Globus pallidus (tissue), 1 donor: ENCODE measurements at regions not wholly inside any gene's neighbourhood (a gene's known extent, or its start where the extent isn't known, plus 50 kb on each side); places are given as distances from the start of the nearest gene placed in this dataset.

ENCODE experiments used
- DNase-seq: peaks from one replicate; pipeline ENCODE4 v3.0.0-alpha.2; 2015; ENCODE audit warnings: low spot score

DNA sequence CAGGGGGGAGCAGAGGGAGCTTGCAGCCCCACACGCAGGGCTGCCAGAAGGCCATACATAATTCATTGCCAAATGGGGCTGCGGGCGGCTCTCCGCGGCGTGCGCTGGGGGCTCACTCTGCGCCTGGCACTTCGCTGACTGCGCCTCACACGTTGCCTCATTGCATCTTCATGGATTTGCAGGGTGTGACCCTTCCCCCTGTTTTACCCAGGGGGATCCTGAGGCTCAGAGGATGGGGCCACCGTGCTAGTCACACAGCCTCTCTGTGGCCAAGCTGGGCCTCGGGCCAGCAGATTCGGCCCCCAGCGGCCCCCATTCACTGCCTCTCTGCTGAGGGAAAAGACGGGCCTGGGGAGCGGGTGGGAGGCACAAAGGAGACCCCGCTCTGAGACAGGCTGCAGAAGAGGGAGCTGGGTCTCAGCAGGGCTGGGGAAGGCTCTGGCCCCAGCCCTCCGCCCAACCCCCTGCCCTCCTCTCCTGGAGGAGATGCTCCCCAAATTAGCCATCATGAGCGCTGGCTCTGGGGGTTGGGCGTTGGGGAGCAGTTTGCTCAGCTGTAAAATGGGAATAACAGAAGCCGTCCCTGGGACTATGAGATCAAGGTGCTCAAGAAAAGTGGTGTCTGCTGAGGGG is 115.5 kb downstream of the C9orf50 start:
- no peak for DNase-seq

DNA sequence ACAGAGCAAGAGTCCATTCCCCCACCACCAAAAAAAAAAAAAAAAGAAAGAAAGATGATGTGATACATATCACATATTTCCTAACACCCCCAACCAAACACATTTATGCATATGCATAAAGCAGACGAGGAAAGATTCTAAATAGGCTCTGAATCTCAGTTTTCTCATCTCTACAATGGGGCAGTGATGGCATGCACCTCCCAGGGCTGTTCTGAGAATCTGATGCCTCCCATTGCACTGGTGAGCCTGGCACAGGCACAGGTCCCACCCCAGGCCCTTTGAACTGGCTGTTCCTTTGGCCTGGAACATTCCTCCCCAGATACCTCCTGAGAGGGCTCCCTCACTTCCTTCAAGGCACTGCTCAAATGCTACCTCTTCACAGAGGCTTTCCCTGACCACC is 116.5 kb downstream of the C9orf50 start:
- DNase-seq = no peak

DNA sequence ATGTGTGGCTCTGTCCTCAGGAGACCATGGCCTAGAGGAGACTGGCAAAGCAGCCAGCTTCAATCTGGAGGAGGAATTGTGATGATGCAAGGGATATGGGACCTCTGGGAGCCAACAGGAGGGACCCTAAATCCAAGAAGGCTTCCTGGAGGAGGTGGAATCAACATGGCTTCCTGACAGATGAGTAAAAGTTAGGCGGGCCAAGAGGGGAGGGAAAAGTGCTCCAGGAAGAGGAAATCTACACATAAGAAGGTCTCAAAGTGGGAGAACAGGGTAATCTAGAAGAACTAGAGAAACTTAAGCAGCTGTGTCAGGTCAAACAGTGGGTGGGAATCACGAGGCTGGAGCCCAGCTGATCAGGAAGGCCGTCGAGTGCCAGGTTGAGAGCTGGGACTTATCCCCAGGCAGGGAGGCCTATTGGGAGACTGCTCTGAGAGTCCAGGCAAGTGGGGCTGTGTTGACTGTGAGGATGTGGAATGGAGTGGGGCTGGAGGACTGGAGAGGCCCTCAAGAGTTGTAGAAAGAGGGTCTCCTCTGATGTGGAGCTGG is 119.1 kb downstream of the C9orf50 start:
- no peak for DNase-seq

DNA sequence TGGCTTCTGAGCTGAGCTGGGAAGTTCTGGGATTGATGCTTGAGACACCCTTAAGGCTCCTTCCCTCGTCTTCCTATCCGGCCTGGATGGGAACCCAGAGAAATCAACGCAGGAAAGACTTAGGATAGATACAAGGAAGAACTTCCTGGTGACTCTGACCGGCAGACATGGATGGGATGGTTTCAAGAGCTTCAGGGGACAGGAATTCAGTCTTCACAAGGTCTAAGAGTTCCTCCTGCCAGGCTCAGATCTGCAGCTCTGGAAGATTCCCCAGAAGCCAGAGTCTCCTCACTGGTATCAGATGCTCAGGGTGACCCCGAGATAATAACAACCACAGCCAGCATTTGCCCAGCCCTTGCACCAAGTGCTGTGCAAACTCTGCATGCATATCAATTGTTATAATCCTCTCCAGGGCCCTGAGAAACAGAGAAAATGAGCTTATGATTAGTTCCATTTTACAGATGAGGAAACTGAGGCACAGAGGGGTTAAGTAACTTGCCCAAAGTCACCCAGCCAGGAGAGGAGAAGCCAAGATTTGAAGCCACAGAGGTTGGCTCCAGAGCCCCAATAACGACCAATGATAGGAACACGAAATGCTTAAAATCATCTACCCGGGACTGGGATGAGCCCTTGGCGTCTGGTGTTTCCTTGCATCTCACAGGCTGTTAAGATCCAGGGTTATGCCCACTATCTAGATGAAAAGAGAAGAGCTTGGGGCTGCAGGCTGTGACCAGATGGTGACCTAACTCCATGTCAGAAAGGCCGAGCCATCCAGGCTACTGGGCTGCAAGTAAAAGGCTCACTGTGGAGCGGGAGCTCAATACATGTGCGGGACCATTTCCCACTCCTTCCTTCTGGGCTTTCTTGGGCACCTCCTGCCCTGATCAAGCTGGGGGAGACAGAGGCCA is 119.8 kb downstream of the C9orf50 start:
- DNase-seq = no peak

DNA sequence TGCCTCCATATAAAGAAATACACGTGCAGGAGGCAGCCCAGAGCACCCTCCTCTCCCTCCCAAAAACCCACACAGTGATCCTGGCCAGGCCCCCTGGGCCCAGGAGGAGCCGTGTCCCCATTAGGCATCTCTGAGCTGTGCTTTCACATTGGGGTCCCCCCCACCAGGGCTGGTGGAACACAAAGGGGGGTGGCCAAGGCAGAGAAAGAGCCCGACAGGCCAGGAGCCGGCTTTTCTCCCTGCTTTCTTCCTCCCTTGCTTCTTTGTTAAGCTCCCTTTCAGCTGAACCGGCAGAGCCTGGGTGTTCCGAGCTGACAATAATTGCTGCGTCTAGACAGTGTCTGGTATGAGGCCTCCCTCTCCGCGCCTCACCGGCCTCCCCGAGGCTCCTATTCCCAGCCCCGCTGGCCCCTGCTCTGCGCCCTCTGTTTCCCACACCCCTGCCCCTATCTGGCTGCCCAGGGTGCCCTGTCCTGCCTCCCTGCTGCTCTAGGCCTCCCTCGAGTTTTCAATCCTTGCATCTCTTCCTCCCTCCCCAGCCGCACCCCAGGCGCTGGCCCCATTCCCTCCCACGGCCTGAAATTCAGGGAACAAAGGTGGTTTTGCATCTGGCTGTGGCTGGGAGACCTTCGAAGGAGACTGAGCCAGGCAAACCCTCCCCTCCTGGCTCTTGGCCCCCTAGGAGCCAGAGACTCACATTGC is 120.6 kb downstream of the C9orf50 start:
- DNase-seq = no peak

DNA sequence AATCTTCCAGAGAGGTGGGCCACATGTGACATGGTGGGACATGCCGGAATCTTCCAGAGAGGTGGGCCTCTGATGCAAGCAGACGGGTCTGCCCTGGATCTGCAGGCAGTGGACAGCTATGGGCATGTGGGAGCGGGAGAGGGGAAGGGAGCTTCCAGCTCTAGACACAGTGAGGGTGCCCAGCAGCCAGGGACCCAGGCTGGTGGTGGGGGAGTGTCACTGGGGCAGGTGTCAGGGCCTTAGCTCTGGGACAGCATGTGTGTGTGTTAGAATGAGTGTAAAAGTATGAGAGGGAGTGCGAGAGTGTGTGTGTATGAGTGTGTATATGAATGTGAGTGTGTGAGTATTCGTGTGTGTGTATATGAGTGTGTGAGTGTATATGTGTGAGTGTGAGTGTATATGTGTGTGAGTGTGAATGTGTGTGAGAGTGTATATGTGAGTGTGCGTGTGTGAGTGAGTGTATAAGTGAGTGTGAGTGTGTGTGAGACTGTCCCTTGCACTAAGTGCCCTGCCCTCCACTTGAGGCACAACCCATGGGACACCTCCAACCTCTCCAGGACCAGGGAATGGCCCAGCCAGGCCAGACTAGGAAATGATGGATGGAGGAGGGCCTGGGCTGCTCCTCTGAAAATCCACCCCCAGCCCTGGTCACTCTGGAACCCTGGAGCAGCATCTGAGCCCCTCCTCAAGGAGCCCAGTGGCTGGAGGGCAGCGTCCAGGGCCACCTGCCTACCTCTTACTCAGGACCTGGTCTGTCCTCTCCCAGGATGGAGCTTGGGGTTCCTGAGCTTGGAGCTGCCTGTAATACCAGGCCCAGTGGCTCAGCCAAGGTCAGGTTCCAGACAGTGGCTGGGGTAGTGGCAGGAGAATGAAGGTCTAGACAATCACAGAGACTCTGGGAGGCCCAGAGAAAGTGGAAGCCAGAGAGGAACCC is 122.2 kb downstream of the C9orf50 start:
- no peak for DNase-seq

DNA sequence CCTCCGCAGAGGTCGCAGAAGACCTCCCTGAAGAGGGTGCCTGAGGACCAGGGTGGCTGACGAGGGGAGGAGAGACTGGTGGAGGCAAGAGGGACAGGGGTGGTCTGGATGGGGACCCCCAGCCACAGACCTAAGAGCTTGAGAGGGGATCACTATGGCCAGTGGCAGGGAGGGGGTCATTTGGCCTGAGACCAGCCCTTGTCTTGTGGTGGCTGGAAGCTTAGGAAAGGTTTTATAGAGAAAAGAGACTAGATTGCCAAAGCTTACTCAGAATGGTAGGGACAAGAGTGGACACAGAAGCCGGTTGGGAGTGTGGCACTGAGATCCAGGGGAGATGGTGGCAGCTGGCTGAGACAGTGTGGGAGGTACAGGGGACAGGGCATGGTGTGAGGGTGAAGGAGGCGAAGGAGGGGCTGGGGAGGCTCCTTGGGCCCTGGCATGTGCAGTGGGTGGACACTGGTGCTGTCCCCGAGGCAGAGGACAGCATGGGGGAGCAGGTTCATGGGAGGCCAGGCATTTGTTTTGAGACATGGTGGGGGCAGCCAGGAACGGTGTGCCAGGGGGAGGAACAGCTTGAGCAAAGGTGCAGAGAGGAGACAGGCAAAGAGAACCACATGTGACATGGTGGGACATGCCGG is 123.0 kb downstream of the C9orf50 start:
- no peak for DNase-seq

DNA sequence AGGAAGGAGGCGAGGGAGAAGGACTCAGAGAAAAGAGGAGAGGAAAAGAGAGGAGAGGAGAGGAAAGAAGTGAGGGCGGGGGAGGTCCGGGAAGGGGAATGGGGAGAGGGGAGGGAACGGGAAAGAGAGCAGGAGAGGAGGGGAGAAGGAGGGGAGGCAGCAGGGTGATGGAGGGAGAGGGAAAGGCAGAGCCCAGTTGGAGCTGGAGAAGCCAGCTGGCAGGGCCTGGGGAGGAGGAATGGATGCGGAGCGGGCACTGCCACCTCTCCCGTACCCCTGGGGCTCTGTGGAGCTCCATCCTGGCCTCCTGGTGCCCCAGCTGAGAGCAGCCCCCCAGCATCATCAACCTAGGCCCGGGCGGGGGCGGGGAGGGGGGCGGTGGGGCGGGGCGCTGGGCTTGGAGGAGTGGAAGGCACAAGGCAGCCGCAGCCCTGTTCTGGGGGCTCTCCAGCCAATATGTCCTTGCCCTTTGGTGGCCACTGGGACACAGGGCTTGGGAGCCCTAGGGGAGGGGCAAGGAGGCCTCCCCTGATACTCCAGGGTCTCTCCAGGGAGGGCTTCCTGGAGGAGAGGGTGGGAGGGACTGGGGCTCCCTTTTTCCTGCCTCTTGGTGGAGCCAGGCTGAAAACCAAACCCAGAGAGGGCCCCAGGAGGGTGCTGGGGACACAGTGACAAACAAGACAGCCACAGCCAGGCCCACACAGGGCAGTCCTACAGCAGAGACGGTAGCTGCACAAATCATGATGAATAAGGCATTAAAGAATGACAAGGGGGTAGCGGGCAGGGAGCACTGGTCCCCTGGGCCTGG is 123.7 kb downstream of the C9orf50 start:
- DNase-seq = peak; percentile 82

DNA sequence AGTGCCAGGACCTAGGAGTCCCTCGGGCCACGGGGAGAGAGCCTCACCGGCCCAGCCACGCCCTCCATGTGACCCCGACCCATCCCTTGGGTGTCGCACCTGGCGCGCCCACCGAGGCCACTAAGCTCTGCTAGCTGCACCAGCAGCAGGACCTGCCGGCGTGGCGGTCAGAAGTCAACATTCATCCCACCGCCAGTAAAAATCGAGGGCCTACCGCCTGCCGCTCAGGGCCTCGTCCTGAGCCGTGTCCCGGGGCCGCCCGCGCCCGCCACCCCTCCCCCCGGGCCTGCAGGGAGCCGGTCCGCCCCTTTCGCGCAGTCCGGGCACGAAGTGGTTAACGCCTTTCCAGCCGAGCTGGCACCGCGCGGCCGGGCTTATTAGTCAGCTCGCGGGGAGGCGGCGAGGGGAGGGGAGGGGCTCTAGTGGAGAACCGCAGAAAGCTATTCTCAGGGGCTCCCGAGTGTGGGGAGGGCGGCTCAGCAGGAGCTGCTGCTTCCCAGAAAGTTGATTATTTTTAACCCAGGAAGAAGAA is 124.4 kb downstream of the C9orf50 start:
- peak; percentile 94 for DNase-seq

DNA sequence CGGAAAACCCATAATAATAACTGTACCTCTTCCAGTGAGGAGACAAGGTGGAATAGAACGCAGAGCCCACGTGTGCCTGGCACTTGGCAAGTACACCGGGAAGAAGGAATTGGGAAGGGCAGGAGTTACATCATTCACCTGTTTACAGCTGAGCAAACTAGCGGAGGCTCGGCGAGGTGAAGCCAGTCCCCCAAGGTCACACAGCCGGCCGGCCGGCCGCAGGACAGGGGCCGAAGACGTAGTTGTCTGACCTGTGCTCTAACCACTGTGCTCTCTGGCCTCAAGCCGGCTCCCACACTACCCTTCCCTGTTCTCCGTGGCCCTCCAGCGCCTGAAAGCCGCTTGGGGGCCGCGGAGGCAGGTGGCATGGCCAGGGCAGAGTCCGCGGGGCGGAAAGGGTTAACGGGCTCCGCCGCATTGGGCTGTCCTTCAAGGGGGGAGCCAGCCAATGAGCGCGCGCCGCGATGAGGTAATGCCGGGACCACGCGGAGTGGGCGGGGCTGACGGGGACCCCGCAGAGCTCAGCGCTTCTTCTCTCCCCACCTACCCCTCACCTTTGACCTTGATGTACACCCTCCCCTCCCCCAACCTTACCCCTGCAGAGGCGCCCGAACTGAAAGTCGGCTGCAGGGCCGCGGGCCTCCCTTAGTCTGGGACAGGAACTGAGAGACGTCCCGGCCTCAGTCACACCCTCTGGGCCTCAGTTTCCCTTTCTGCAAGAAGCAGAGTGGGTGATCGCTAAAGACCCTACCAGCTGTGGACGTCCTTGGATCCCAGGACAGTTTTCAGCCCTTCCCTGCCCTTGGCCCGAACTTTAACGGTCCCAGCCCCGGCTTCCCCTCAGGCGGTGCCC is 125.1 kb downstream of the C9orf50 start:
- peak; percentile 90 for DNase-seq

DNA sequence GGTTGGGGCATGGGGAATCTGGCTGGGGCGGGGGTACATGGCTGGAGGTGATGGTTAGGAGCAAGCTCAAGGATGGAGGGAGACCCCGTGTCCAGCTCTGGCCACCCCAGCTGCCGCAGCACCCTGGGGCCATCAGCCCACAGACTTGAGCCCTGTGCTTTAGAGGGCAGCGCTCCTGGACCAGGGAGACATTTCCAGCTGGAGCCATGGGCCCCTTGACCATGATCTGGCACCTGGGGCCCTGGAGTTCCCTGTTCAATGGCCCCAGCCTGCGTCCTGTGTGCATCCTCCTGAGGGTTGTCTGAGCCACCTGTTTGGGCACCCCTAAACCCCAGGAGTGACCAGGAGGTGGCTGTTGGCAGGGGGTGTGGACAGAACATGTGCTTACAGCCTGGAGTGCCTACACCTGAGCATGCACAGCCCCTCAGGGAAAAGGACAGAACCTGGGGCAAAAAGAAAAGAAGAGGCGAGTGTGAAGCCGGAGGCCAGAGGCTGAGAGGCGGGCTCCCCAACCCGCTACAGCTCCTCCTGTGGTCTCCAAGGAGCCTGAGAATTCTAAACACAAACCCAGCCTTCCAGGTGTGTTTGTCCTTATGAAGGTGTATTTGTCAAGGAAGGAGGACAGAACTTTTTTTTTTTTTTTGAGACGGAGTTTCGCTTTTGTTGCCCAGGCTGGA is 126.7 kb downstream of the C9orf50 start:
- no peak for DNase-seq

DNA sequence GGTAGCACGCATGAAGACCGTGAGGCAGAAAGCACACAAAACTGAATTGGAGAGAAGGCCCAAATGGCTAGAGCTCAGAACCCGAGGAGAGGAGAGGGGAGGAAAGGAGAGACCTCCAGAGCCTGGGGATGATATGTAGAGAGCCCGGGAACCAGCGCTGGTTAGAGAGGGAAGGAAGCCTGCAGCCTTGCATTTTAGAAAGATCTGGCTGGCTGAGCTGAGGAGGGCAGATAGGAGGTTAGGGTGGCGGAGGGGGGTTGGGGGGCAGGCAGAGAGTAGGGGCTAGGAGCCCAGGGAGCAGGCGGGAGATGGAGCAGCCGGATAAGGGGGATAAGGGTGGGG is 127.2 kb downstream of the C9orf50 start:
- DNase-seq = no peak

DNA sequence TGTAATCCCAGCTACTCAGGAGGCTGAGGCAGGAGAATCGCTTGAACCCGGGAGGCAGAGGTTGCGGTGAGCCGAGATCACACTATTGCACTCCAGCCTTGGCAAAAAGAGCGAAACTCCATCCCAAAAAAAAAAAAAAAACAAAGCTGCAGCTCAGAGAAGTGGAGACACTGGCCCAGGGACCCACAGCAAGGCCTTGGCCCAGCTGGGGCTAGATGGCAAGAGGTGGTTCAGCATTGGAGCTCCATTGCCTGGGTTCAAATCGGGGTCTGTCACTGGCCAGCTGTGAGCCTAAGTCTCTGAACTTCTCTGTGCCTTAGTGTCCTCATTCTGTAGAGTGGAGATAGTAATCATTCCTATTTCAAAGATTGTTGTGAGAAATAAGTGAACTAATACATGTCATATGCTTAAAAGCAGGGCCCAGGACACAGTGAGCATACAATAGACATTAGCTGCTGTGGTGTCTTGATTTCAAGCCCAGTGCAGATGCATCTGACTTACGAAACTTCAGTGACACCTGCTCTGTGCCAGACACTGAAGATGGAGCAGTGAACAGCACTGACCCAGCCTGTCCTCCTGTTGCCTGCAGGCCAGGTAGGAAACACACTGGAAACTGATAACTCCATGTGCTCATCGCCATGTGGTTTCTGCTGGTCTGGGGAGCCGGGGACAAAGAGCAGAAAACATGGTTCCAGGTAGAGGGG is 127.7 kb downstream of the C9orf50 start:
- DNase-seq = no peak

DNA sequence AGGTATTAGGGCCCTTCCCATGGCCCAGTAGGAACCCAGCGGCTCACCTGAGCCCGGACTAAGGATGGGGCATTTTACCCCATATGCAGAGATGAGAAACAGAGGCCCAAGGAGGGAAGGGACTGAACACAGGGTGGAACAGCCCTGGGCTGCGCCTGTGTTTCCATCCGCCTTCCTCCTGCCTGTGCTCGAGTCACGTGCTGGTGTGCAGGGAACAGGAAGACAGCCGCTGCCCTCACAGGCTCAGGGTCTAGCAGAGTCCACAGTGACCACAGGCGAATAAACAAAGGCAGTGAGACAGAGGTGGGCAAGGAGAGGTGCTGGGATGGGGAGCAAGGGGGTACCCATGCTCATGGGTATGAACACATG is 129.4 kb downstream of the C9orf50 start:
- DNase-seq = no peak

DNA sequence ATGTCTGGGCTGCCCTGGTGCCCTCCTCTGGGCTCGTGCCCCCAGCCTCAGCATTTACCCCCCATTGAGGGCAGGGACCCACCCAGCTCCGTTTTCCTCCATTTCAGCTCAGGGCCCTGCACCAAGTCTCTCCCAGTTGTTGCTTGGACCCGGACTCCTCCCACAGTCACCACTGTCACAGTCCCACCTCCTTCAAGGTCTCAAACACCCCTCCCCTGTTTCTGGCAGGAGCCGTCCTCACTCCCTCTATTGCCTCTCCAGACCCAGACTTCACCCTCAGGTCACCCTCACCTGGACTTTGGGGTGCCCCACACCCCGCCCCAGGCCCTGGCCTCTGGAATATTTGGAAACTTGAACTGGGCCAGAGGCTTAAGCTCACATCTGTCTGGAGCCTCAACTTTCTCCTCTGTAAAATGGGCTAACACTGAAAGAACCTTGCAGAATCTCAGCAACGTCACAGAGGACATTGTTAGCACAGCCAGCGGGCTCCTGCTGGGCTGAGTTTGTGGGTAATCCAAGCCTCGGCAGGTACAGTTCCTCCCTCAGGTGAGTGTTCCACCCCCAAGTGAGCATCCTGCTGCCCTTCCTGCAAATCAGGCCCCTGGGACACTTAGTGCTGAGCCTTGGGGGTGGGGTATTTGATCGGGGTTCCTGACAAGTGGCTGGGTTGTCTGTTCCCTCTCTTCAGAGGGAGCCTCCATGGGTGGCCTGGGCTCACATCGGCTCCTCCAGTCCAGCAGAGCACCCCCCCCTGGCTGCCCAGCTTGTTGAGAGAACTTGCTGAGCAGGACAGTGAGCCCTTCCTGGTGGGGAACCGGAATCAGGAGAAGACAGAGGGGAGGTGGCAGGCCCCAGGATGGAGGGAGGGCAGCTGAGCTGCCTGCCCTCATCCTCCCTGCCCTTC is 130.1 kb downstream of the C9orf50 start:
- no peak for DNase-seq

DNA sequence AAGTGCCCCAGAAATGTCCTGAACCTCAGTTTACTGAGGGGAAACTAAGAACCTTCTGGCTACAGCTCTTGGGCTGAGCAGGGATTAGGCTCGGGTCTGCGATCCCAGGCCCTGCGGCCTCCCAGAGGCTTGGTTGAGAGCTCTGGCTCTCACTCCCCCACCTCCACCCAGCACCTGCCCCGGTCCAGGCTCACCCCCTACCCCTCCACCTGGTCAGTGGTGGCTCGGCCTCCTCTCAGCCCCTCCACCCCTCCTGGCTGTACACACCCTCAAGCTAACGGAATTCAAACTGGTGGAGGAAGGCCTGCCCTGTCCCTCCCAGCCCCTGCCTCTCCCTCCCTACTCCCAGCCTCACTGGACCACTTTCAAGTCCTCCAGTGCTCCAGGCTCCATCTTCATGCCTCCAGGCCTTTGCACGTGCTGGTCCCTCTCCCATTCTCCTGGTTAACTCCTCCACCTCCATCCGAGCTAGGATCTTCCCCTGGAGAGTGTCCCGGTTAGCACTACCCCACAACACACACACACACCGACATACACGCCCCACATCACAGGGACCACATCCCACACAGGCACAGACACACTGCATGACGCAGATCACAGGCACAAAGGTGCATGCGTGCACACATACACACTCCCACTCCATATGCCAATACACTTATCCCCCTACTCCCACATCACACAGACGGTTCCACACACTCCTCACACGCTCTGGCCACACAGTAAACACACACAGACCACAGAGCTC is 130.9 kb downstream of the C9orf50 start:
- no peak for DNase-seq
